ENCODE measurements at regions not wholly inside any gene's neighbourhood (a gene's known extent, or its start where the extent isn't known, plus 50 kb on each side); places are given as distances from the start of the nearest gene placed in this dataset.

DNA sequence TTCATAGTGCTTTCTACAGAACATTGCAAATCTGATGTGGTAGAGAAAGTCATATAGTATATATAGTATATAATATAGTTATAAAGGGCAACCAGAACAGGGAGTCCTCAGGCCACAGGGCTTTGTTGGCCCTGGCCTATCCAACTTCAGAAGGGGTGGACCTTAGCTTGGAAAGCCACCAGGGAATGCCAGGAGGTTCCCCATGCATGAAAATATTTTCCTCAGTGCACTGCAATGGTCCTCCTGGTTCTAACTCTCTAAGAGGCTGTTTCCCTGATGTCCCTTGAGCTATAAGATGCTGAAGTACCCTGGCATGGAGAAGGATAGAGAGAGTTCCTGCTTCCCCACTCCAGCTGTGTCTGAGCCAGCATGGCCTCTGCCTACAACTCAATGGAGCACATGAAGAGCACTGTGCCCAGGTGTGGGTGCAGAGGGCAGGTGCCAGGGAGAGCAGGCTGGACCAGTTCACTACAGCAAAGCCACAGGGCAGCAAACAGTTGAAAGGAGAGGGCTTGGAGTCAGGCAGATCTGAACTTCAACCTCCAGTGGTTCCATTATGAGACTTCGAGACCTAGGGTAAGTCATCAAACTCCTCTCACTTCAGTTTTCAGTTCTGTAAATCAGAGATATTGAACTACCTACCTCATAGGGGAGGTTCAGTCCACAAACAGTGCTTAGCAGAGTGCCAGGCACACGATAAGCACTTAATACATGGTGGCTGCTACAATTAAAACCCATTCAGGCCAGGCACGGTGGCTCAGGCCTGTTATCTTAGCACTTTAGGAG lies 183.1 kb downstream of the SALL1 start:
- H4K91ac ChIP-seq (ENCODE audit: insufficient read depth, low read depth, low read length), result no peak overlapping the region
- no peak overlapping the region for H3K56ac ChIP-seq (ENCODE audit: extremely low read depth, insufficient read depth, low read length)
- no CpG with 5 or more reads among the region's 3 CpGs for WGBS, 2 experiments (ENCODE audit: extremely low coverage in 2 of 2, insufficient read length in 1 of 2)
- no peak overlapping the region for H2BK20ac ChIP-seq (ENCODE audit: low read depth, low read length)
- H3K14ac ChIP-seq (replicated peaks; ENCODE audit: low read depth, low read length), result no peak overlapping the region
- H4K20me1 ChIP-seq (ENCODE audit: insufficient read depth, low read length), result no peaks in the 10 kb centered on the region
- no peak overlapping the region for H2AK5ac ChIP-seq (ENCODE audit: low read depth, low read length)
- DNase-seq (no peak), ATAC-seq (ENCODE audit: low read depth) (no peak)
- ChIA-PET POLR2A (ENCODE audit: unreplicated experiment) (no interaction called here), CTCF (no interaction called here)
- no peak overlapping the region for H3K4me3 ChIP-seq (ENCODE audit: insufficient read depth, low read depth, low read length)
- H3K9ac ChIP-seq (ENCODE audit: low read depth, low read length), result no peak overlapping the region
- H3K27ac ChIP-seq (ENCODE audit: insufficient read depth, low read length), result no peak overlapping the region
- dilution Hi-C loops (cut with HindIII; ENCODE audit: low sequenced_read_pairs, unreplicated experiment), result no loop called here
- H2BK15ac ChIP-seq (ENCODE audit: low read depth, low read length), result no peak overlapping the region
- no peak overlapping the region for H3K18ac ChIP-seq (ENCODE audit: low read depth, low read length)
- H2AK9ac ChIP-seq (replicated peaks; ENCODE audit: low read depth, low read length, poor library complexity), result no peak overlapping the region
- H3K79me1 ChIP-seq (ENCODE audit: low read depth in 1 of 2, low read length in 2 of 2), result no peaks in the 10 kb centered on the region
- H3K4me2 ChIP-seq (ENCODE audit: low read depth, low read length), result no peak overlapping the region
- H3K36me3 ChIP-seq (ENCODE audit: control insufficient read depth, insufficient read depth, low read length), result no peaks in the 10 kb centered on the region
- H2BK5ac ChIP-seq (ENCODE audit: low read depth, low read length, poor library complexity, severe bottlenecking), result no peak overlapping the region
- no peaks in the 10 kb centered on the region for H3K9me1 ChIP-seq (ENCODE audit: insufficient read depth, low read length)
- peaks cover 1% of the 10 kb centered on the region; the same call in 1 of the 2 replicates for H3K9me3 ChIP-seq (ENCODE audit: control insufficient read depth, insufficient read depth, low read length)
- in situ Hi-C loops (cut with MboI; ENCODE audit: low sequenced_read_pairs), result no loop called here
- TF ChIP-seq MXI1 (IDR thresholded peaks at IDR 0.05; ENCODE audit: borderline replicate concordance, low read depth, low read length), result no peak
- no peak for TF ChIP-seq MAFK (IDR thresholded peaks at IDR 0.05; ENCODE audit: low read depth, low read length)
- TF ChIP-seq, protein P1, sequence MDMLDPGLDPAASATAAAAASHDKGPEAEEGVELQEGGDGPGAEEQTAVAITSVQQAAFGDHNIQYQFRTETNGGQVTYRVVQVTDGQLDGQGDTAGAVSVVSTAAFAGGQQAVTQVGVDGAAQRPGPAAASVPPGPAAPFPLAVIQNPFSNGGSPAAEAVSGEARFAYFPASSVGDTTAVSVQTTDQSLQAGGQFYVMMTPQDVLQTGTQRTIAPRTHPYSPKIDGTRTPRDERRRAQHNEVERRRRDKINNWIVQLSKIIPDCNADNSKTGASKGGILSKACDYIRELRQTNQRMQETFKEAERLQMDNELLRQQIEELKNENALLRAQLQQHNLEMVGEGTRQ (IDR thresholded peaks at IDR 0.05; ENCODE audit: low read depth, low read length), result no peak
- TF ChIP-seq BHLHE40 (IDR thresholded peaks at IDR 0.05; ENCODE audit: low read depth, low read length), result no peak
- no peak for TF ChIP-seq POLR2A (IDR thresholded peaks at IDR 0.05; ENCODE audit: low read depth, low read length)
- TF ChIP-seq NFE2L2 (IDR thresholded peaks at IDR 0.05; ENCODE audit: low read depth, low read length), result no peak
- no peak for TF ChIP-seq FOS (IDR thresholded peaks at IDR 0.05; ENCODE audit: low read depth, low read length)
- no peak for TF ChIP-seq RAD21 (IDR thresholded peaks at IDR 0.05; ENCODE audit: low read length)
- TF ChIP-seq ELK1 (IDR thresholded peaks at IDR 0.05; ENCODE audit: borderline replicate concordance, low read depth, low read length), result no peak
- no peak for TF ChIP-seq MAZ (IDR thresholded peaks at IDR 0.05; ENCODE audit: borderline replicate concordance, low read depth, low read length)
- no peak overlapping the region for H3K4ac ChIP-seq (ENCODE audit: low read depth, low read length)
- no peak overlapping the region for H3K23ac ChIP-seq (ENCODE audit: low read depth, low read length)
- intact Hi-C loops (cut with micrococcal nuclease), result no loop called here
- no peaks in the 10 kb centered on the region for H3K27me3 ChIP-seq (ENCODE audit: control insufficient read depth, insufficient read depth, low read length)
- H4K5ac ChIP-seq (ENCODE audit: low read depth, low read length), result no peak overlapping the region
- H3K4me1 ChIP-seq (ENCODE audit: control insufficient read depth, insufficient read depth, low read length), result no peaks in the 10 kb centered on the region
- H4K8ac ChIP-seq (ENCODE audit: low read depth in 2 of 2, low read length in 2 of 2), result no peak overlapping the region
- no TSS peak for BruUV-seq (replicated peaks)
- no peak overlapping the region for H2AFZ ChIP-seq (replicated peaks; ENCODE audit: low read length, poor library complexity)
- H2BK120ac ChIP-seq (ENCODE audit: low read depth, low read length), result no peak overlapping the region

Data from IMR-90 (cell line).